Endodermal cell (in vitro differentiated cells): ENCODE measurements at regions not wholly inside any gene's neighbourhood (a gene's known extent, or its start where the extent isn't known, plus 50 kb on each side); places are given as distances from the start of the nearest gene placed in this dataset.

ENCODE experiments used
- DNase-seq: peaks from one replicate; pipeline ENCODE4 v3.0.0-alpha.2; 2017
- H3K27ac ChIP-seq: 2 replicates; pipeline ENCODE4 v1.5.1; 2013; ENCODE audit warnings: mild to moderate bottlenecking, low read depth, low read length, moderate library complexity
- H3K27me3 ChIP-seq: 2 replicates; pipeline ENCODE4 v1.6.1; 2013; ENCODE audit warnings: mild to moderate bottlenecking, low read length, moderate library complexity; ENCODE audit not compliant: insufficient read depth, control insufficient read depth, poor library complexity, severe bottlenecking
- H3K36me3 ChIP-seq: 2 replicates; pipeline ENCODE4 v1.7.0; 2013; ENCODE audit warnings: mild to moderate bottlenecking, low read length, moderate library complexity; ENCODE audit not compliant: control insufficient read depth, insufficient read depth
- H3K4me1 ChIP-seq: one replicate; pipeline ENCODE4 v1.7.0; 2013; ENCODE audit warnings: low read length; ENCODE audit not compliant: control insufficient read depth, insufficient read depth
- H3K4me3 ChIP-seq: 2 replicates; pipeline ENCODE4 v1.5.1; 2013; ENCODE audit warnings: mild to moderate bottlenecking, low read length, moderate library complexity
- H3K9ac ChIP-seq: 2 replicates; pipeline ENCODE4 v1.6.1; 2013; ENCODE audit warnings: mild to moderate bottlenecking, low read length, moderate library complexity; ENCODE audit not compliant: poor library complexity, severe bottlenecking; ENCODE audit errors: extremely low read depth
- H3K9me3 ChIP-seq: 2 replicates; pipeline ENCODE4 v1.6.1; 2013; ENCODE audit warnings: mild to moderate bottlenecking, low read length, moderate library complexity; ENCODE audit not compliant: control insufficient read depth
- H3K27ac Mint-ChIP-seq: 2 replicates; pipeline ENCODE4 v1.8.0; 2020; ENCODE audit warnings: mixed read lengths
- H3K27me3 Mint-ChIP-seq: 2 replicates; pipeline ENCODE4 v1.8.0; 2021; ENCODE audit warnings: mild to moderate bottlenecking, mixed read lengths; ENCODE audit not compliant: insufficient read depth
- H3K36me3 Mint-ChIP-seq: 2 replicates; pipeline ENCODE4 v1.8.0; 2020; ENCODE audit warnings: low read depth, mixed read lengths
- H3K4me1 Mint-ChIP-seq: 2 replicates; pipeline ENCODE4 v1.8.0; 2020; ENCODE audit warnings: mixed read lengths
- H3K4me3 Mint-ChIP-seq: 2 replicates; pipeline ENCODE4 v1.8.0; 2020; ENCODE audit warnings: mild to moderate bottlenecking, moderate library complexity, mixed read lengths
- H3K9me3 Mint-ChIP-seq: 2 replicates; pipeline ENCODE4 v1.8.0; 2020; ENCODE audit warnings: mild to moderate bottlenecking, mixed read lengths
- WGBS, 2 experiments: methylation state at CpG; one replicate each; pipeline versions ENCODE4 v1.1.5 to v1.1.7; 2013; ENCODE audit warnings: missing lambda C conversion rate in 2 of 2, mixed read lengths in 1 of 2; ENCODE audit not compliant: insufficient coverage in 1 of 2, insufficient read length in 1 of 2; 5-methylcytosine and 5-hydroxymethylcytosine counted together
- TF ChIP-seq, protein P1 (sequence below): fragments of 200-600 bp; sonication (generic); conservative IDR thresholded peaks from 2 replicates; pipeline ENCODE4 v1.5.0; 2021; ENCODE audit warnings: antibody characterized with exemption, mild to moderate bottlenecking

GRCh38 chr19:23056516-23056915, 53.5 kb upstream of the ZNF728 start:
- Histone ChIP-seq H3K36me3 (no peaks in the 10 kb centered on the region), H3K9ac (no peak overlapping the region), H3K4me1 (no peaks in the 10 kb centered on the region), H3K4me3 (no peak overlapping the region), H3K27me3 (no peaks in the 10 kb centered on the region), H3K27ac (no peak overlapping the region), H3K9me3 (peaks cover 55% of the 10 kb centered on the region)
- WGBS, 2 experiments, result 81% methylated on average over 2 of the region's 2 CpGs; no CpG with 5 or more reads in 1 of the 2 experiments
- TF ChIP-seq, protein P1, sequence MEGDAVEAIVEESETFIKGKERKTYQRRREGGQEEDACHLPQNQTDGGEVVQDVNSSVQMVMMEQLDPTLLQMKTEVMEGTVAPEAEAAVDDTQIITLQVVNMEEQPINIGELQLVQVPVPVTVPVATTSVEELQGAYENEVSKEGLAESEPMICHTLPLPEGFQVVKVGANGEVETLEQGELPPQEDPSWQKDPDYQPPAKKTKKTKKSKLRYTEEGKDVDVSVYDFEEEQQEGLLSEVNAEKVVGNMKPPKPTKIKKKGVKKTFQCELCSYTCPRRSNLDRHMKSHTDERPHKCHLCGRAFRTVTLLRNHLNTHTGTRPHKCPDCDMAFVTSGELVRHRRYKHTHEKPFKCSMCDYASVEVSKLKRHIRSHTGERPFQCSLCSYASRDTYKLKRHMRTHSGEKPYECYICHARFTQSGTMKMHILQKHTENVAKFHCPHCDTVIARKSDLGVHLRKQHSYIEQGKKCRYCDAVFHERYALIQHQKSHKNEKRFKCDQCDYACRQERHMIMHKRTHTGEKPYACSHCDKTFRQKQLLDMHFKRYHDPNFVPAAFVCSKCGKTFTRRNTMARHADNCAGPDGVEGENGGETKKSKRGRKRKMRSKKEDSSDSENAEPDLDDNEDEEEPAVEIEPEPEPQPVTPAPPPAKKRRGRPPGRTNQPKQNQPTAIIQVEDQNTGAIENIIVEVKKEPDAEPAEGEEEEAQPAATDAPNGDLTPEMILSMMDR, result no peak
- no peak for DNase-seq
- Mint-ChIP-seq H3K27me3 (peaks cover 2% of the 10 kb centered on the region), H3K27ac (no peak overlapping the region), H3K4me1 (no peaks in the 10 kb centered on the region), H3K36me3 (no peaks in the 10 kb centered on the region), H3K4me3 (no peak overlapping the region), H3K9me3 (peaks cover 92% of the 10 kb centered on the region)

DNA sequence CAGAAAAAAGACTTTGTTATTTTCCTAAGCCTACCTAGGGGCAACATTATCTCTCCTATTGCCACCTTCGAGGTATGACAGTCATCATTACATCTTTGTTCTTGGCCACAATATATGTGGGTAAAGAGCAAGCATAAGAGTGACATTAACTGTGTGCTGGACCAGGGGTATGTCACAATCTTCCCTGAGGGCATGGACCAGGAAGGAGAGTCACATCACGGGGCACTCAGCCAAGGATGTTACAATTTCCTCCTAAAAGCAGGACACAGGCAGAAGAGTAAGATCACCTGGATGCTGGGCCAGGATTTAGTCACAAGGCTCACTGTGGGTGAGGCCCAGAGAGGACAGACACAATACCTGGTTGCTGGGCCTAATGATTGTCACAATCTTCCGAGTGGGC, 53.0 kb upstream of the ZNF728 start:
- Histone ChIP-seq H3K36me3 (no peaks in the 10 kb centered on the region), H3K9ac (no peak overlapping the region), H3K4me1 (no peaks in the 10 kb centered on the region), H3K4me3 (no peak overlapping the region), H3K27ac (no peak overlapping the region), H3K9me3 (peaks cover 54% of the 10 kb centered on the region), H3K27me3 (no peaks in the 10 kb centered on the region)
- TF ChIP-seq, protein P1, result no peak
- no peak overlapping the region for H3K4me3 Mint-ChIP-seq
- no peak for DNase-seq
- no peaks in the 10 kb centered on the region for H3K36me3 Mint-ChIP-seq
- H3K27me3 Mint-ChIP-seq, result peaks cover 2% of the 10 kb centered on the region
- H3K27ac Mint-ChIP-seq, result no peak overlapping the region
- H3K4me1 Mint-ChIP-seq, result no peaks in the 10 kb centered on the region
- WGBS, 2 experiments, result 75 to 100% methylated on average over 1 to 3 of the region's 3 CpGs
- H3K9me3 Mint-ChIP-seq, result peaks cover 92% of the 10 kb centered on the region

- H3K4me3 Mint-ChIP-seq, result no peak overlapping the region
- TF ChIP-seq, protein P1, result no peak
- 71% methylated on average over 3 of the region's 3 CpGs for WGBS, 2 experiments
- H3K9ac ChIP-seq, result no peak overlapping the region
- no peaks in the 10 kb centered on the region for H3K36me3 Mint-ChIP-seq
- no peak overlapping the region for H3K27ac Mint-ChIP-seq
- H3K27me3 Mint-ChIP-seq, result peaks cover 2% of the 10 kb centered on the region
- peaks cover 92% of the 10 kb centered on the region for H3K9me3 Mint-ChIP-seq
- H3K4me1 Mint-ChIP-seq, result no peaks in the 10 kb centered on the region
- peaks cover 54% of the 10 kb centered on the region for H3K9me3 ChIP-seq
- no peaks in the 10 kb centered on the region for H3K27me3 ChIP-seq
- H3K4me1 ChIP-seq, result no peaks in the 10 kb centered on the region
- DNase-seq, result no peak
- no peak overlapping the region for H3K27ac ChIP-seq
- no peak overlapping the region for H3K4me3 ChIP-seq
- H3K36me3 ChIP-seq, result no peaks in the 10 kb centered on the region
Observed at GRCh38 chr19:23055501-23055900, 52.5 kb upstream of the ZNF728 start.
